MM.1S (cell line): ENCODE measurements at regions not wholly inside any gene's neighbourhood (a gene's known extent, or its start where the extent isn't known, plus 50 kb on each side); places are given as distances from the start of the nearest gene placed in this dataset.

Source experiments
- EZH2 ChIP-seq: fragments of 300-600 bp; sonication (generic); optimal IDR thresholded peaks from 2 replicates; pipeline ENCODE3; 2017; ENCODE audit warnings: low read depth, mild to moderate bottlenecking, antibody characterized with exemption, low read length, mixed read lengths
- TF ChIP-seq, protein P1 (sequence below): fragments of 300-600 bp; sonication (generic); IDR thresholded peaks from 2 replicates; pipeline ENCODE4 v1.5.1; 2016; ENCODE audit warnings: antibody characterized with exemption, low read length, mixed read lengths

DNA sequence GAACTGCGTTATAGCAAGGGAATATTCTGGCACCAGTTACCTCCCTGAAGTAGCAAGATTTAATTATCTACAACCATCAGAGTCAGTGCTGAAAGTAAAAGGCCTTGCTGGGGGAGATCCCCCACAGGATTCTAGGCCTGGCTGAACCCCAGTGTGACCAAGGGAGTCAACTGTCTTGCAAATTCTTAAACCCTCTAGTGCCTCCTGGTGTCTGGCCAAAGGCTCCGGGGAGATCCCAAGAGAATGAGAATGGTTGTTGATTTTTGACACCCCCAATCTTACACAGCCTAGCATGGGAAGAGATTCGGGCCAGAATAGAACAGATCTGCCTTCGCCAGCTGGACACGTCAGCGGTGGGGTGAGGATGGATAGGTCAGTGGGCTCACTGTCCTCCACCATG lies 179.4 kb downstream of the ERMARD start:
- TF ChIP-seq, protein P1, sequence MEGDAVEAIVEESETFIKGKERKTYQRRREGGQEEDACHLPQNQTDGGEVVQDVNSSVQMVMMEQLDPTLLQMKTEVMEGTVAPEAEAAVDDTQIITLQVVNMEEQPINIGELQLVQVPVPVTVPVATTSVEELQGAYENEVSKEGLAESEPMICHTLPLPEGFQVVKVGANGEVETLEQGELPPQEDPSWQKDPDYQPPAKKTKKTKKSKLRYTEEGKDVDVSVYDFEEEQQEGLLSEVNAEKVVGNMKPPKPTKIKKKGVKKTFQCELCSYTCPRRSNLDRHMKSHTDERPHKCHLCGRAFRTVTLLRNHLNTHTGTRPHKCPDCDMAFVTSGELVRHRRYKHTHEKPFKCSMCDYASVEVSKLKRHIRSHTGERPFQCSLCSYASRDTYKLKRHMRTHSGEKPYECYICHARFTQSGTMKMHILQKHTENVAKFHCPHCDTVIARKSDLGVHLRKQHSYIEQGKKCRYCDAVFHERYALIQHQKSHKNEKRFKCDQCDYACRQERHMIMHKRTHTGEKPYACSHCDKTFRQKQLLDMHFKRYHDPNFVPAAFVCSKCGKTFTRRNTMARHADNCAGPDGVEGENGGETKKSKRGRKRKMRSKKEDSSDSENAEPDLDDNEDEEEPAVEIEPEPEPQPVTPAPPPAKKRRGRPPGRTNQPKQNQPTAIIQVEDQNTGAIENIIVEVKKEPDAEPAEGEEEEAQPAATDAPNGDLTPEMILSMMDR, result no peak
- no peak for TF ChIP-seq EZH2
